CD14-positive monocyte (primary cell): ENCODE measurements at regions not wholly inside any gene's neighbourhood (a gene's known extent, or its start where the extent isn't known, plus 50 kb on each side); places are given as distances from the start of the nearest gene placed in this dataset.

Experiments used
- DNase-seq, 3 donors: peaks; one replicate each; pipeline ENCODE4 v3.0.0-alpha.2; 2011 to 2022
- H2AFZ ChIP-seq: 2 replicates; pipeline ENCODE4 v1.6.0; 2012; ENCODE audit warnings: mild to moderate bottlenecking, low read depth, low read length, inconsistent platforms; ENCODE audit not compliant: insufficient read depth, poor library complexity, severe bottlenecking
- H3K27ac ChIP-seq, 2 donors: 1 replicate in 1 of 2; 2 replicates in 1 of 2; pipeline ENCODE4 v1.5.1; 2012 to 2013; ENCODE audit warnings: low read length in 2 of 2, control low read depth in 1 of 2, inconsistent platforms in 1 of 2, low read depth in 1 of 2, mild to moderate bottlenecking in 1 of 2
- H3K27me3 ChIP-seq, 2 donors: one replicate each; pipeline versions ENCODE4 v1.6.0 to v1.6.1; 2011 to 2013; ENCODE audit warnings: low read length in 2 of 2; ENCODE audit not compliant: control insufficient read depth in 2 of 2, insufficient read depth in 2 of 2
- H3K36me3 ChIP-seq, 2 donors: replicated peaks in 1 of 2; 1 replicate in 1 of 2; 2 replicates in 1 of 2; pipeline versions ENCODE4 v1.5.1 to v1.6.1; 2012 to 2013; ENCODE audit warnings: low read length in 2 of 2, control low read depth in 1 of 2, inconsistent platforms in 1 of 2, mild to moderate bottlenecking in 1 of 2; ENCODE audit not compliant: insufficient read depth in 2 of 2, control insufficient read depth in 1 of 2
- H3K4me1 ChIP-seq, 2 donors: 1 replicate in 1 of 2; 2 replicates in 1 of 2; pipeline versions ENCODE4 v1.5.1 to v1.6.1; 2012 to 2013; ENCODE audit warnings: low read length in 2 of 2, control low read depth in 1 of 2, inconsistent platforms in 1 of 2, mild to moderate bottlenecking in 1 of 2, moderate library complexity in 1 of 2; ENCODE audit not compliant: insufficient read depth in 2 of 2, control insufficient read depth in 1 of 2
- H3K4me2 ChIP-seq: replicated peaks from 2 replicates; pipeline ENCODE3; 2012; ENCODE audit warnings: low read length, moderate library complexity, mild to moderate bottlenecking; ENCODE audit not compliant: poor library complexity, severe bottlenecking; ENCODE audit errors: extremely low read depth
- H3K4me3 ChIP-seq, 3 experiments: fragments of 200-600 bp in 1 of 3; sonication (generic) in 1 of 3; replicated peaks in 1 of 3; 1 replicate in 2 of 3; 2 replicates in 1 of 3; pipeline ENCODE4 v1.5.1; 2011 to 2013; ENCODE audit warnings: low read length in 3 of 3, mild to moderate bottlenecking in 3 of 3, control low read depth in 2 of 3, low read depth in 2 of 3, inconsistent platforms in 1 of 3, moderate library complexity in 1 of 3
- H3K79me2 ChIP-seq: 2 replicates; pipeline ENCODE4 v1.6.0; 2012; ENCODE audit warnings: mild to moderate bottlenecking, control low read depth, inconsistent platforms, low read length, moderate library complexity; ENCODE audit not compliant: insufficient read depth
- H3K9ac ChIP-seq: 2 replicates; pipeline ENCODE4 v1.6.0; 2017; ENCODE audit warnings: low read length, mild to moderate bottlenecking; ENCODE audit not compliant: insufficient read depth, poor library complexity, severe bottlenecking
- H3K9me3 ChIP-seq, 2 donors: replicated peaks in 1 of 2; 1 replicate in 1 of 2; 2 replicates in 1 of 2; pipeline versions ENCODE4 v1.5.1 to v1.6.1; 2012 to 2013; ENCODE audit warnings: low read length in 2 of 2, control low read depth in 1 of 2; ENCODE audit not compliant: control insufficient read depth in 1 of 2, insufficient read depth in 1 of 2
- H4K20me1 ChIP-seq: 2 replicates; pipeline ENCODE4 v1.6.0; 2012; ENCODE audit warnings: mild to moderate bottlenecking, low read length, control low read depth, moderate library complexity; ENCODE audit not compliant: insufficient read depth
- H3K27ac Mint-ChIP-seq, 7 donors: one replicate each; pipeline ENCODE4 v1.8.0; 2020; ENCODE audit warnings: mild to moderate bottlenecking in 7 of 7, mixed read lengths in 7 of 7, moderate library complexity in 6 of 7, inconsistent platforms in 2 of 7
- H3K27me3 Mint-ChIP-seq, 3 donors: one replicate each; pipeline ENCODE4 v1.8.0; 2021 to 2022; ENCODE audit warnings: low read depth in 3 of 3, mild to moderate bottlenecking in 3 of 3, mixed read lengths in 3 of 3, moderate library complexity in 3 of 3, inconsistent platforms in 1 of 3
- H3K36me3 Mint-ChIP-seq, 2 donors: one replicate each; pipeline ENCODE4 v1.8.0; 2020; ENCODE audit warnings: mixed read lengths in 2 of 2, inconsistent platforms in 1 of 2, mild to moderate bottlenecking in 1 of 2
- H3K4me1 Mint-ChIP-seq: one replicate; pipeline ENCODE4 v1.8.0; 2020; ENCODE audit warnings: mild to moderate bottlenecking, mixed read lengths
- H3K4me3 Mint-ChIP-seq, 2 donors: one replicate each; pipeline ENCODE4 v1.8.0; 2020; ENCODE audit warnings: mild to moderate bottlenecking in 2 of 2, mixed read lengths in 2 of 2, moderate library complexity in 1 of 2
- H3K9me3 Mint-ChIP-seq, 7 donors: one replicate each; pipeline ENCODE4 v1.8.0; 2020 to 2022; ENCODE audit warnings: mixed read lengths in 7 of 7, mild to moderate bottlenecking in 6 of 7, moderate library complexity in 6 of 7, inconsistent platforms in 2 of 7
- WGBS: methylation state at CpG from one replicate; pipeline ENCODE4 v1.1.5; 2013; ENCODE audit warnings: missing lambda C conversion rate; ENCODE audit not compliant: insufficient coverage; 5-methylcytosine and 5-hydroxymethylcytosine counted together
- intact Hi-C, 2 donors: fragments of 100-400 bp; cut with micrococcal nuclease; formaldehyde crosslinking; loops; one replicate each; pipeline versions ENCODE4 v1.15.0 to v1.15.1; 2023
- TF ChIP-seq, protein P1 (sequence below): fragments of 200-600 bp; IDR thresholded peaks from one replicate; pipeline ENCODE4 v1.8.0; 2022; ENCODE audit warnings: antibody characterized with exemption, mild to moderate bottlenecking

GRCh38 chr15:93974804-93975481, 256.4 kb upstream of the MCTP2 start:
- no peaks in the 10 kb centered on the region for H4K20me1 ChIP-seq
- 85% methylated on average over 5 of the region's 6 CpGs for WGBS
- Mint-ChIP-seq H3K4me3 (no peak overlapping the region), H3K36me3 (no peaks in the 10 kb centered on the region), H3K27ac (no peak overlapping the region), H3K27me3 (peaks cover 0 to 2% (median 1%) of the 10 kb centered on the region in 3 donors), H3K9me3 (peaks cover 0 to 1% (median 0%) of the 10 kb centered on the region in 7 donors), H3K4me1 (no peaks in the 10 kb centered on the region)
- H3K4me3 ChIP-seq: no peak overlapping the region
- H3K36me3 ChIP-seq: no peaks in the 10 kb centered on the region
- H3K4me1 ChIP-seq: no peaks in the 10 kb centered on the region
- H2AFZ ChIP-seq: no peak overlapping the region
- H3K27me3 ChIP-seq: no peaks in the 10 kb centered on the region
- intact Hi-C loops: no loop called here
- DNase-seq: peak in 1 of 3 donors; percentile 9
- no peaks in the 10 kb centered on the region for H3K9me3 ChIP-seq
- no peak overlapping the region for H3K9ac ChIP-seq
- TF ChIP-seq, protein P1, sequence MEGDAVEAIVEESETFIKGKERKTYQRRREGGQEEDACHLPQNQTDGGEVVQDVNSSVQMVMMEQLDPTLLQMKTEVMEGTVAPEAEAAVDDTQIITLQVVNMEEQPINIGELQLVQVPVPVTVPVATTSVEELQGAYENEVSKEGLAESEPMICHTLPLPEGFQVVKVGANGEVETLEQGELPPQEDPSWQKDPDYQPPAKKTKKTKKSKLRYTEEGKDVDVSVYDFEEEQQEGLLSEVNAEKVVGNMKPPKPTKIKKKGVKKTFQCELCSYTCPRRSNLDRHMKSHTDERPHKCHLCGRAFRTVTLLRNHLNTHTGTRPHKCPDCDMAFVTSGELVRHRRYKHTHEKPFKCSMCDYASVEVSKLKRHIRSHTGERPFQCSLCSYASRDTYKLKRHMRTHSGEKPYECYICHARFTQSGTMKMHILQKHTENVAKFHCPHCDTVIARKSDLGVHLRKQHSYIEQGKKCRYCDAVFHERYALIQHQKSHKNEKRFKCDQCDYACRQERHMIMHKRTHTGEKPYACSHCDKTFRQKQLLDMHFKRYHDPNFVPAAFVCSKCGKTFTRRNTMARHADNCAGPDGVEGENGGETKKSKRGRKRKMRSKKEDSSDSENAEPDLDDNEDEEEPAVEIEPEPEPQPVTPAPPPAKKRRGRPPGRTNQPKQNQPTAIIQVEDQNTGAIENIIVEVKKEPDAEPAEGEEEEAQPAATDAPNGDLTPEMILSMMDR: peak; percentile 33
- no peak overlapping the region for H3K27ac ChIP-seq
- no peaks in the 10 kb centered on the region for H3K79me2 ChIP-seq
- H3K4me2 ChIP-seq: no peak overlapping the region

GRCh38 chr15:93973287-93973686, 258.1 kb upstream of the MCTP2 start:
- DNase-seq: no peak
- H3K4me1 ChIP-seq: no peaks in the 10 kb centered on the region
- H3K27ac ChIP-seq: no peak overlapping the region
- H3K4me3 Mint-ChIP-seq: no peak overlapping the region
- no peaks in the 10 kb centered on the region for H3K4me1 Mint-ChIP-seq
- H3K27ac Mint-ChIP-seq: no peak overlapping the region
- no peaks in the 10 kb centered on the region for H3K9me3 Mint-ChIP-seq
- intact Hi-C loops: no loop called here
- no peak overlapping the region for H3K9ac ChIP-seq
- H4K20me1 ChIP-seq: no peaks in the 10 kb centered on the region
- no peaks in the 10 kb centered on the region for H3K36me3 Mint-ChIP-seq
- H3K79me2 ChIP-seq: no peaks in the 10 kb centered on the region
- WGBS: 100% methylated on average over 1 of the region's 5 CpGs
- TF ChIP-seq, protein P1: no peak
- H3K9me3 ChIP-seq: no peaks in the 10 kb centered on the region
- H3K4me2 ChIP-seq: no peak overlapping the region
- no peaks in the 10 kb centered on the region for H3K36me3 ChIP-seq
- no peak overlapping the region for H2AFZ ChIP-seq
- H3K27me3 Mint-ChIP-seq: no peaks in the 10 kb centered on the region
- H3K4me3 ChIP-seq: no peak overlapping the region
- H3K27me3 ChIP-seq: no peaks in the 10 kb centered on the region
